Vagina (tissue), 2 donors: ENCODE measurements at regions not wholly inside any gene's neighbourhood (a gene's known extent, or its start where the extent isn't known, plus 50 kb on each side); places are given as distances from the start of the nearest gene placed in this dataset.

ENCODE experiments used
- CTCF ChIP-seq, 3 experiments: fragments of 450-650 bp in 2 of 3; fragments of 200-600 bp in 1 of 3; sonication (generic) in 1 of 3; IDR thresholded peaks; one replicate each; pipeline ENCODE4 v1.5.1; 2017 to 2019; ENCODE audit warnings: antibody characterized with exemption in 3 of 3, mild to moderate bottlenecking in 2 of 3, moderate library complexity in 2 of 3
- POLR2A ChIP-seq, 2 donors: fragments of 450-650 bp; IDR thresholded peaks; one replicate each; pipeline ENCODE4 v1.6.1; 2017; ENCODE audit warnings: antibody characterized with exemption in 2 of 2, mild to moderate bottlenecking in 2 of 2, moderate library complexity in 2 of 2
- POLR2AphosphoS5 ChIP-seq, 2 donors: sonication (generic); formaldehyde crosslinking; IDR thresholded peaks; one replicate each; pipeline ENCODE4 v1.9.0; 2017; ENCODE audit warnings: antibody characterized with exemption in 2 of 2, mild to moderate bottlenecking in 2 of 2, low read depth in 1 of 2; ENCODE audit not compliant: insufficient read depth in 1 of 2

GRCh38 chr2:76295762-76296161, 585.0 kb upstream of the GCFC2 start:
- TF ChIP-seq CTCF (IDR thresholded peaks at IDR 0.05) (no peak), POLR2AphosphoS5 (IDR thresholded peaks at IDR 0.05; ENCODE audit: insufficient read depth in 1 of 2, low read depth in 1 of 2) (no peak), POLR2A (IDR thresholded peaks at IDR 0.05) (no peak)
